Adrenal gland (tissue), 9 donors: ENCODE measurements at regions not wholly inside any gene's neighbourhood (a gene's known extent, or its start where the extent isn't known, plus 50 kb on each side); places are given as distances from the start of the nearest gene placed in this dataset.

ENCODE experiments used
- DNase-seq, 7 donors: peaks; one replicate each; pipeline ENCODE4 v3.0.0-alpha.2; 2019 to 2020
- H3K27ac ChIP-seq, 5 donors: fragments of 200-600 bp; sonication (generic) in 4 of 5; 1 replicate in 3 of 5; 2 replicates in 2 of 5; pipeline versions ENCODE4 v1.5.1 to v1.8.0; 2016 to 2020; ENCODE audit warnings: mild to moderate bottlenecking in 1 of 5
- H3K27me3 ChIP-seq: fragments of 200-600 bp; 2 replicates; pipeline ENCODE4 v1.8.0; 2021
- H3K36me3 ChIP-seq, 2 donors: fragments of 200-600 bp; replicated peaks in 1 of 2; 1 replicate in 1 of 2; 2 replicates in 1 of 2; pipeline versions ENCODE4 v1.5.1 to v1.8.0; 2018 to 2022
- H3K4me1 ChIP-seq, 2 donors: fragments of 200-600 bp; replicated peaks in 1 of 2; 1 replicate in 1 of 2; 2 replicates in 1 of 2; pipeline versions ENCODE4 v1.5.1 to v1.8.0; 2018 to 2021
- H3K4me3 ChIP-seq, 4 donors: fragments of 200-600 bp; sonication (generic) in 3 of 4; one replicate each; pipeline ENCODE4 v1.5.1; 2016 to 2018
- H3K9me3 ChIP-seq, 3 donors: fragments of 200-600 bp; sonication (generic) in 1 of 3; replicated peaks in 1 of 3; 1 replicate in 2 of 3; 2 replicates in 1 of 3; pipeline versions ENCODE4 v1.5.1 to v1.8.0; 2016 to 2021
- POLR2A ChIP-seq, 2 donors: fragments of 450-650 bp; IDR thresholded peaks; one replicate each; pipeline ENCODE4 v1.6.1; 2017; ENCODE audit warnings: antibody characterized with exemption in 2 of 2, mild to moderate bottlenecking in 2 of 2, moderate library complexity in 1 of 2
- WGBS, 4 donors: extraction: QIAGEN DNeasy Blood & Tissue Kit in 2 of 4; methylation state at CpG; one replicate each; pipeline versions ENCODE4 v1.1.5 to v1.1.7; 2013 to 2017; 5-methylcytosine and 5-hydroxymethylcytosine counted together
- intact Hi-C, 2 donors: fragments of 100-400 bp; cut with DNase I; formaldehyde crosslinking; loops; one replicate each; pipeline versions ENCODE4 v1.14.1 to v1.15.0; 2022 to 2023
- TF ChIP-seq, protein P1 (sequence below), 6 experiments: fragments of 450-650 bp in 4 of 6; fragments of 200-600 bp in 2 of 6; sonication (generic) in 1 of 6; IDR thresholded peaks; 1 replicate in 5 of 6; 2 replicates in 1 of 6; pipeline versions ENCODE4 v1.5.1 to v1.8.0; 2016 to 2021; ENCODE audit warnings: antibody characterized with exemption in 6 of 6, mild to moderate bottlenecking in 2 of 6, moderate library complexity in 1 of 6
- donor health status: healthy with polysubstance abuse.
- donor health status: Bipolar disorder and iron deficiency.
- donor health status: DM: yes; HTN: yes; CAD: no.
- donor health status: DM: no; HTN: no; CAD: no.
- donor health status: DM: no; HTN: no; CAD: no.

DNA sequence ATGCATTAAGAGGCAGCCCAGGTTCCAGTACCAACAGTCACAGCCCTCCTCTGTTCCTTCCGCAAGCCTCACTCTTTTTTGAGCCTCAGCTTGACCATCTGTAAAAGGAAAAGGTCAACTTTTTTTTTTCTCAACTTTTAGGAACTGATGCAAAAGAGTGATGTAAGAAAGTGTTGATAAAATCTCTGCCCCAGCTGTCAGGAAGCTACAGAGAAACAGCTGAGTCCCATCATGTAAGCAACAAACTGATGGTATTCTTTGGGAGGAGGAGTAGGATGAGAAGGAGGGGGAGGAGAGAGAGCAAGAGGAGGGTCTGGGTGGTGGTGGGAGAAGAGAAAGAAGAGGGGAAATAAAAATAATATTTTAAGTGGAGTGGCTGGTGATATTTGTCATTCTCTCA is 233.9 kb upstream of the TSHZ3 start:
- DNase-seq = no peak
- TF ChIP-seq, protein P1, sequence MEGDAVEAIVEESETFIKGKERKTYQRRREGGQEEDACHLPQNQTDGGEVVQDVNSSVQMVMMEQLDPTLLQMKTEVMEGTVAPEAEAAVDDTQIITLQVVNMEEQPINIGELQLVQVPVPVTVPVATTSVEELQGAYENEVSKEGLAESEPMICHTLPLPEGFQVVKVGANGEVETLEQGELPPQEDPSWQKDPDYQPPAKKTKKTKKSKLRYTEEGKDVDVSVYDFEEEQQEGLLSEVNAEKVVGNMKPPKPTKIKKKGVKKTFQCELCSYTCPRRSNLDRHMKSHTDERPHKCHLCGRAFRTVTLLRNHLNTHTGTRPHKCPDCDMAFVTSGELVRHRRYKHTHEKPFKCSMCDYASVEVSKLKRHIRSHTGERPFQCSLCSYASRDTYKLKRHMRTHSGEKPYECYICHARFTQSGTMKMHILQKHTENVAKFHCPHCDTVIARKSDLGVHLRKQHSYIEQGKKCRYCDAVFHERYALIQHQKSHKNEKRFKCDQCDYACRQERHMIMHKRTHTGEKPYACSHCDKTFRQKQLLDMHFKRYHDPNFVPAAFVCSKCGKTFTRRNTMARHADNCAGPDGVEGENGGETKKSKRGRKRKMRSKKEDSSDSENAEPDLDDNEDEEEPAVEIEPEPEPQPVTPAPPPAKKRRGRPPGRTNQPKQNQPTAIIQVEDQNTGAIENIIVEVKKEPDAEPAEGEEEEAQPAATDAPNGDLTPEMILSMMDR (IDR thresholded peaks at IDR 0.05) = no peak
- no peaks in the 10 kb centered on the region for H3K9me3 ChIP-seq
- H3K27ac ChIP-seq = no peak overlapping the region
- no peaks in the 10 kb centered on the region for H3K36me3 ChIP-seq
- H3K4me3 ChIP-seq = no peak overlapping the region
- H3K27me3 ChIP-seq = peaks cover 2% of the 10 kb centered on the region
- WGBS, 4 donors = 76 to 90% (median 80%) methylated on average over 1 of the region's 1 CpG
- no peaks in the 10 kb centered on the region for H3K4me1 ChIP-seq
- intact Hi-C loops = no loop called here

DNA sequence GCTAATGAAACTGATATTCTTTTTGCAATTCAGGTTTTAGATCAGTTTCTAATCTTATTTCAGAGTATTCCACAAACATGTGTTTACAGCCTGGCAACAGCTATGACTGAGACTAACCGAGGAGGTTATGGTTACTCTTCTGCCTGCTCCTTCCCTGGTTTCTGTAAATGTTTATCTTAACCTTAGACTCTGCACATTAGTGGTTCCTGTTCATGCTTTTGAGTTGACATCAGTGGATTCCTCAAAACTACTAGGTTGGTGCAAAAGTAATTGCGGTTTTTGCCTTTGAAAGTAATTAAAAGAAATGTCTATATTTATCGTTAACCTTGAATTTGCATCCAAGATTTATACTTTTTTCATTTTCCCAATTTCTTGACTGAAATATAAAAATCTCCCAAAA is 237.0 kb upstream of the TSHZ3 start:
- Histone ChIP-seq H3K4me1 (no peaks in the 10 kb centered on the region), H3K36me3 (no peaks in the 10 kb centered on the region), H3K9me3 (no peaks in the 10 kb centered on the region), H3K4me3 (no peak overlapping the region), H3K27me3 (peaks cover 11% of the 10 kb centered on the region), H3K27ac (no peak overlapping the region)
- 72 to 80% (median 75%) methylated on average over 3 of the region's 3 CpGs for WGBS, 4 donors
- no peak for TF ChIP-seq POLR2A (IDR thresholded peaks at IDR 0.05)
- TF ChIP-seq, protein P1 (IDR thresholded peaks at IDR 0.05) = no peak
- intact Hi-C loops = no loop called here
- no peak for DNase-seq

DNA sequence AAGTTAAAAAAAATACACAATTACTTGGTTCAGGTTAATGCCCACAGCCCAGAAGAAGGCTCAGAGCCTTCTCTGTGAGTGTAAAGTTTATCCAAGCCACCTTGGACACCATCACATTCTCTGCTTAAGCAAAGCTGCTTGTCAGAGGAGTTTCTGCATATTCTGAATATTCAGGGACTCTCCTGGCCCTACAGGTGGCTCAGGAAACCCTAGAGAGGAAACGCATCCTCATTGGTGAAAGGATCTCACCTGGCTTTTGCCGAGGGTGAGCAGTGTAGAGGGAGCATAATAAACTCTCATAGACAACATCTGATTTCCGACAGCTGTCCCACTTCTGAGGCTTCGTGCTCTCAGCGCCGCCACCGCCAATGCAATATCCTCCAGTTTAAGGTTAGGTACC is 239.9 kb upstream of the TSHZ3 start:
- TF ChIP-seq, protein P1 (IDR thresholded peaks at IDR 0.05) = no peak
- no peak for TF ChIP-seq POLR2A (IDR thresholded peaks at IDR 0.05)

DNA sequence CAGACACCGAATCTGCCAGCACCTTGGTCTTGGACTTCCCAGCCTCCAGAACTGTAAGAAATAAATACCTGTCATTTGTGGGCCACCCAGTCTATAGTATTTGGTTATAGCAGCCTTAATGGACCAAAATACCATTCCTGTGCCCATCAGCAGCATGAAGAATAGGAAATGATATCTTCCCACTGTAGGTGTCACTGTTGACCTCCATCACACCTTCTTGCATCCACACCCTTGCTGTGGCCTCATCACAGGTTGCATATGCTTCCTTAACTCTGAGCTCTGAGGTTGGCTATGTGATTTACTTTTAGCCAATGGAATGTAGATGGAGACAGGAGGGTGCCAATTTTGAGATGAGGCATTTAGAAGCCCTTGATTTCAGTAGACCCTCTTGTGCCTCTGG is 242.0 kb upstream of the TSHZ3 start:
- H3K4me1 ChIP-seq = no peaks in the 10 kb centered on the region
- WGBS, 4 donors = 87 to 100% (median 98%) methylated on average over 1 of the region's 1 CpG

More for the DNA sequence above, 239.9 kb upstream of the TSHZ3 start:
- 81 to 91% (median 85%) methylated on average over 7 of the region's 7 CpGs for WGBS, 4 donors
- Histone ChIP-seq H3K27me3 (peaks cover 11% of the 10 kb centered on the region), H3K9me3 (no peaks in the 10 kb centered on the region), H3K36me3 (no peaks in the 10 kb centered on the region), H3K4me1 (no peaks in the 10 kb centered on the region), H3K27ac (no peak overlapping the region), H3K4me3 (no peak overlapping the region)
- intact Hi-C loops = no loop called here
- no peak for DNase-seq

More for the DNA sequence above, 242.0 kb upstream of the TSHZ3 start:
- intact Hi-C loops = no loop called here
- H3K27me3 ChIP-seq = peaks cover 11% of the 10 kb centered on the region
- H3K4me3 ChIP-seq = no peak overlapping the region
- no peaks in the 10 kb centered on the region for H3K36me3 ChIP-seq
- TF ChIP-seq, protein P1 (IDR thresholded peaks at IDR 0.05) = no peak
- TF ChIP-seq POLR2A (IDR thresholded peaks at IDR 0.05) = no peak
- H3K27ac ChIP-seq = no peak overlapping the region
- no peaks in the 10 kb centered on the region for H3K9me3 ChIP-seq
- no peak for DNase-seq
